Omental fat pad (tissue), 3 donors: ENCODE measurements at regions not wholly inside any gene's neighbourhood (a gene's known extent, or its start where the extent isn't known, plus 50 kb on each side); places are given as distances from the start of the nearest gene placed in this dataset.
A peak's percentile ranks its signal among the peaks of the same experiment; 100 is the strongest.

Experiments used
- ATAC-seq: fragments of 150-250 bp; one replicate; pipeline ENCODE4 v1.9.1; 2016; ENCODE audit warnings: mild to moderate bottlenecking, moderate library complexity; ENCODE audit not compliant: low FRiP score
- DNase-seq: peaks from one replicate; pipeline ENCODE4 v3.0.0-alpha.2; 2019; ENCODE audit warnings: low spot score
- TF ChIP-seq, protein P1 (sequence below), 3 donors: fragments of 450-650 bp; IDR thresholded peaks; one replicate each; pipeline ENCODE4 v1.5.1; 2016 to 2017; ENCODE audit warnings: antibody characterized with exemption in 3 of 3, mild to moderate bottlenecking in 3 of 3, moderate library complexity in 2 of 3

- no peak for DNase-seq
- ATAC-seq = no peak
- TF ChIP-seq, protein P1, sequence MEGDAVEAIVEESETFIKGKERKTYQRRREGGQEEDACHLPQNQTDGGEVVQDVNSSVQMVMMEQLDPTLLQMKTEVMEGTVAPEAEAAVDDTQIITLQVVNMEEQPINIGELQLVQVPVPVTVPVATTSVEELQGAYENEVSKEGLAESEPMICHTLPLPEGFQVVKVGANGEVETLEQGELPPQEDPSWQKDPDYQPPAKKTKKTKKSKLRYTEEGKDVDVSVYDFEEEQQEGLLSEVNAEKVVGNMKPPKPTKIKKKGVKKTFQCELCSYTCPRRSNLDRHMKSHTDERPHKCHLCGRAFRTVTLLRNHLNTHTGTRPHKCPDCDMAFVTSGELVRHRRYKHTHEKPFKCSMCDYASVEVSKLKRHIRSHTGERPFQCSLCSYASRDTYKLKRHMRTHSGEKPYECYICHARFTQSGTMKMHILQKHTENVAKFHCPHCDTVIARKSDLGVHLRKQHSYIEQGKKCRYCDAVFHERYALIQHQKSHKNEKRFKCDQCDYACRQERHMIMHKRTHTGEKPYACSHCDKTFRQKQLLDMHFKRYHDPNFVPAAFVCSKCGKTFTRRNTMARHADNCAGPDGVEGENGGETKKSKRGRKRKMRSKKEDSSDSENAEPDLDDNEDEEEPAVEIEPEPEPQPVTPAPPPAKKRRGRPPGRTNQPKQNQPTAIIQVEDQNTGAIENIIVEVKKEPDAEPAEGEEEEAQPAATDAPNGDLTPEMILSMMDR (IDR thresholded peaks at IDR 0.05) = no peak
Measured at GRCh38 chr20:63106108-63106764, 99.5 kb upstream of the BHLHE23 start.

GRCh38 chr20:63105211-63106107, 98.7 kb upstream of the BHLHE23 start:
- TF ChIP-seq, protein P1 (IDR thresholded peaks at IDR 0.05) = no peak
- DNase-seq = no peak
- no peak for ATAC-seq

DNA sequence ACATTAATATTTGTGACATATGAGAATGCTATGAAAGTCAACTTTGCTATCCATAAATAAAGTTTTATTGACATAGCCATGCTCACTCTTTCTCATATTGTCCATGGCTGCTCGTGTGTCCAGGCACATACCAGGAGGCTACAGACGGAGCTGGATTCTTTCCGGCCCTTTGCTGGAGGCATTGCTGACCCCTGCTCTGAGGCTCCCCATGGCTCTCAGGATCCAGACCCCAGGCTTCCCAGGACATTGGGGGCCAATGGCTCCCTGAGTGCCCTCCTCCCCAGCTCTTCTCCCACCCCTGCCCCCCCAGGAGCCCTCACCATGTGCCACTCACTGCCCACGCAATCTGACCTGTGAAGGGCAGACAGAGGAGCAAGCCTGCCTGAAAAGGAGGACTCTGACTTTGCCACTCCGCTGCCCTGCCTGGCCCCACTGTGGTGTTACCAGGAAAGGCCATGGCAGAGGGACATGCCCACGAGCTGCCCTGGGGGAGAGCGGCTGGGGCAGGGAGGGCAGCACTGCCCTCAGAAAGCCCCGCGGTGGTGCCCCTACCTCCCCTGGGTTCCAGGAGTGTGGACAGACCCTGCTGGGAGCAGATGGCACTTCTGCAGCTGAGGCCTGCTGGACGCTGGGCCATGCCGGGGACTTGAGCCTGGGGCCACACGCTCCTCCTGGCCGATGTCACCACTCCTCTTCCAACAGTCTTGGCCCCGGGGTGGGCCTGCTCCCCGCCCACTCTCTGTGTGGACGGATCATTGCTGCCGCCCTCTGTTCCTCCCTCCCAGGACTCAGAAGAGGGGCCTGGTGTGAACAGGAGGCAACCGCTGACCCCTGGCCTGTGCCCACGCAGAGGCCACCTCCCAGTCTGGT, 97.8 kb upstream of the BHLHE23 start:
- ATAC-seq (no peak), DNase-seq (no peak)
- TF ChIP-seq, protein P1 (IDR thresholded peaks at IDR 0.05) = no peak

- TF ChIP-seq, protein P1 (IDR thresholded peaks at IDR 0.05) = no peak
- no peak for DNase-seq
Measured at GRCh38 chr20:63103402-63104311, 96.9 kb upstream of the BHLHE23 start.

DNA sequence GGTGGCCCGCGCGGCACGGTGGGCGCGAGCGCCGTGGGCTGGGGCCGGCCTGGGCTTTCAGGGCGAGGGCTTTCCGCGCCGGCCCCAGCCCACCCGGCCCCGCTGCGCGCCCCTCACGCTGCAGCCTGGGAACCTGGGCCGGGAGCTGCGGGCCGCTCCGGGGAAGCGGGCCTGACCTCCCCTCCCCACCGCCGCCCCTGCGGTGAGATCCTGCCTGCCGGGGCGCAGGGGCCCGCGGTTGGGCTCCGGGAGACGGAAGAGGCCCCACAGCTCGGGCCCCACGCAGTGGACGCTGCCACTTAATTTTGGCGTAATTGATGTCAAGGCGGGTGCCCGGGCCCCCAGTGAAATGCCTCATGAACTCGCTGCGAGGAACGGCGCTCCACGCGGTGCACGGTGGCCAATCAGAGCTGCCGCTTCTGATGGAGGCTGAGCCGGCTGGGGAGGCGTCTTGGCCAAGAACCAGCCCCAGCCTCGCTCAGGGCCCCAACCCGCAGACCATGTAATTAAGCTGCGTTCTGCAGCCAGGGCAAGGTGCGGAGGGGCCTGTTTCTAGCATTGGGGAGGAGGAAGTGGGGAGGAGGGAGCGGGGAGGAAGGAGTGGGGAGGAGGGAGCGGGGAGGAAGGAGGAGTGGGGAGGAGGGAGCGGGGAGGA, 96.1 kb upstream of the BHLHE23 start:
- TF ChIP-seq, protein P1 (IDR thresholded peaks at IDR 0.05) = no peak

More at GRCh38 chr20:63103402-63104311, 96.9 kb upstream of the BHLHE23 start:
- no peak for ATAC-seq

More for the DNA sequence above, 96.1 kb upstream of the BHLHE23 start:
- DNase-seq (no peak), ATAC-seq (peak; percentile 25)
